ENCODE measurements at regions not wholly inside any gene's neighbourhood (a gene's known extent, or its start where the extent isn't known, plus 50 kb on each side); places are given as distances from the start of the nearest gene placed in this dataset.
"Not testable (repeated sequence)": the region's sequence is repeated elsewhere in the genome, so short reads cannot be mapped to it uniquely, and the experiment has no call there.

DNA sequence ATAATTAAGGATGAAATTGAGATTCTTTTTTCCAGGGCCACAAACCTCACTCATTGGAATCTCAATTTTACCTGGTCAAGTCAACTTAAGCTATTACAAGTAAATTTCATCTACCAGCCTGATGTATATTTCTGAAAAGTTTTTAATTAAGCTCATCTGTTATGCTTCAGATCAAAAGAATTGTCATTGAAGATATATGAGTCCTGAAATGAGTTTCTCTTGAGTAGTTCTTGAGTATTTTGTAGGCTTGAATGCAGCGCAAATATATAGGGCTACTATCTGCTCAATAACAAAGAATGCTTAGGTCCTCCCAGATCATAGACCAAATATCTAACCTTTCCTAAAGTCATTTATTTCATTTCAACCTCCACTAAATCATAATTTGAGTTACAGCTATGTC is 482.2 kb upstream of the ST8SIA4 start:
- DNase-seq (ENCODE audit: low read depth, low spot score) = no peak

DNA sequence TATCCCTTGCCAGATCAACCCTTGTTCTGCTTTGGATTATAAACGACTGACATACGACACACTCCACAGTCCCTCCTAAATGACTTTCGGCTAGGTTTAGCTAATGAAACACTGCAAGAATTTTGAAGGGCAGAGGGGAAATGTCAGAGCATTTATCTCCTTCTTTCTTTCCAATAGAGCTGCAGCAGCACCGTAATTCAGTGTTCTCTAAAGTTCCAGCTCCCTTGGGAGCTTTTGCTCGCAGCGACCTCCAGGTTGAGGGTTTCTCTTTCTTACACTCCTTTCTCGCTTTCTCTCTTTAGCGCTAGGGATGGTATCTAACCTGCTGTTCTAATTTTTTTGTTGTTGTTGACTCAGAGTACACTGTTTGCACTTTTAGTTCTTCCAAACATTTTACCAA is 467.1 kb upstream of the ST8SIA4 start:
- no peak for DNase-seq (ENCODE audit: low read depth, low spot score)

DNA sequence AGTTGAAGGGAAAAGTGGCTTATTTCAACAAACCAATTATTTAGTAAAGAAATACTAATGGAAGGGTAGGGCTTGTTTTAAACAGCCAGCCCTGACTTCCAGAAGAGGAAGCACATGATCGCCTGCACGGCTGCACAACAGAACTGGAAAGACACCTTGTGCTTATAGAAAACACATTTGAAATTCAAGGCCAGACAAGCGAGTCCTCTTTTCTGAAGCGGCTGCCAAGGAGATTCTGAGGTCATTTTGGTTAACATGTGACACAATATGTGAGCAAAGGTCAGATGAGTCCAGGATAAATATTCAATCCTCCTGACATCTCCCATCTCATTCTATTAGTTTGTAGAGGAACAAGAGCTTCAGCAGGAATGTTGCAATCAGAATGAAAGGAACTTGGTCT is 461.4 kb upstream of the ST8SIA4 start:
- DNase-seq (ENCODE audit: low read depth, low spot score) = no peak

DNA sequence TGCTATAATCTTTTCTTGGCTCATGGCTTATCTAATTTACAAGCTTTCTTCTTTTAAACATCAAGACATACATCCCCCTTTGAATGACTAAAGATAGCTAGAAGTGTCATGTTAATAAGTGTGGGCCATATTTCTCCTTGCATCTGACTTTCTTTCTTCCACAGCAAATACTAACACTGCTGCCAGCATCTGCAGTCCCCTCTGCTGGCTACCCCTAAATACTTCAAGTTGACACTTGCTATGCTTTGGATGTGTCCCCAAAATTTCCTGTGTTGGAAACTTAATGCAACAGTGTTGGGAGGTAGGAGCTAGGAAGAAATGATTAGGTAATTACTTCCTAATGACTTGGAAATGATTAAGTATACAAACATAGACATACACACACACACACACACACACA is 459.0 kb upstream of the ST8SIA4 start:
- no peak for DNase-seq (ENCODE audit: low read depth, low spot score)

DNA sequence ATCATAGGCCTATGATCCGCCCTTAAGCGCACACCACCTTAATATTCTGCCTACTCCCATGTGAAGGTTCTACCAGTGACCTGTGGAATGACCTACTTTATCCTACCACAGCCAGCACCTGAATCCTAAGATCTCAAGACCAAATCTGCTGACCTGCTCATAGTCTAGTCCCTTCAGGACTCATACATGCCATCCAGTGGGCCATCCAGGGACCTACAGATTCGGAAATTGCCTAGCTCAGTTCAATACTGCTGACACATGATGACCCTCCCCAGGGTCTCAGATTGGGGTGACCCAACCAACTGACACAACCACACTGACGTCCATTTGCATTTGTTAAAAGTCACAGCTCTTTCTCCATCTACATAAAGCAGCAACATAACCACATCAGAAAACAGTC is 443.8 kb upstream of the ST8SIA4 start:
- no peak for DNase-seq (ENCODE audit: low read depth, low spot score)

DNA sequence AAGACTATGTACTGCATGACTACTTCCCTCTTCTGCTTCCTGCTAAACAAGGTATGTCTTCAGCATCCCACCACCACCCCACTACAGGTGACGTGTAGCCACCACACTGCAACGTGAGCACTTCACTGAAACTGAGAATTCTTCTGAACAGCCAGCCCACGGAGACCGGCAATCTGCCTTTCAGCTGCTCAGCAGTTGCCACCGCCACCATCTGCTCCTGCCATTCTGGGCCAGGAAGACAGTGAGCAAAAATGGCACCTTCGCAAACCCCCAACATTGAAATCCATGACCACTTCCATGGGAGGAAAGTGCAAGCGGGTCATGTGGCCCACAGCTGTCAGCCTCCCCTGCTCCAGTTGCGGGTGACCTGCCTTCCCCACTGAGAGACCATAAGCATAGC is 443.4 kb upstream of the ST8SIA4 start:
- DNase-seq (ENCODE audit: low read depth, low spot score) = no peak

DNA sequence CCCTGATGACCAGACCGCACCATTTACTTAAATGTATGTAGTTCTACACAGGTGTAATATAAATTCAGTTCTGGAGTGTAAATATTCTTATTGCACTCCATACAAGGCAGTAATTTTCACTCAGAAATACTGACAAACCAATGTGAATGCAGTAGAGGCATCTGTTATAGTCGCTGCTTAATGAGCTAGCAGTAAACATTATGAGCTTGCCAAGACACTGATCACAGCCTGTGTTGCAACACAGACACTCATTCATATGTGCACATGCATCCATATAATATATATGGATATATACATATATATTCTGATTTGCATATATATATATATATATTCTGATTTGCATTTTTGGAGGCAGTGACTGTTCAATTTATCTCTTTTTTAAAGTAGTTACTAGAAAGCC is 435.1 kb upstream of the ST8SIA4 start:
- DNase-seq (ENCODE audit: low read depth, low spot score) = no peak

DNA sequence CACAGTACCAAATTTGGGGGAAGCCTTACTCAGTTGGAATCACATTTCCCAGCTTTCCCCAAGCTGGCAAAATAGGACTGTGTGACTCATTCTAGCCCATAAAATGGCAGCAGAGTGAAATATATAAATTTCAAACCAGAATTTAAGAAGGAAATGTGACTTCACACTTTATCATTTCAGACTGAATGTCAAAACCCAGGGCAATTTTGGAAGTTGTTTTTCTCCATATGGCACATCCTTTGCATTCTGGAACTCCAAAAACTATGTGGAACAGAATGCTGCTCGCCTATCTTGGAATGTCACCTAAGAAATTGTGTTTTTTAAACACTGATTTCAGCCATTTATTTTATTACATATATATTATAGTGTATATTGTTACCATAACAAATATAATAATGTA is 424.7 kb upstream of the ST8SIA4 start:
- no peak for DNase-seq (ENCODE audit: low read depth, low spot score)

DNA sequence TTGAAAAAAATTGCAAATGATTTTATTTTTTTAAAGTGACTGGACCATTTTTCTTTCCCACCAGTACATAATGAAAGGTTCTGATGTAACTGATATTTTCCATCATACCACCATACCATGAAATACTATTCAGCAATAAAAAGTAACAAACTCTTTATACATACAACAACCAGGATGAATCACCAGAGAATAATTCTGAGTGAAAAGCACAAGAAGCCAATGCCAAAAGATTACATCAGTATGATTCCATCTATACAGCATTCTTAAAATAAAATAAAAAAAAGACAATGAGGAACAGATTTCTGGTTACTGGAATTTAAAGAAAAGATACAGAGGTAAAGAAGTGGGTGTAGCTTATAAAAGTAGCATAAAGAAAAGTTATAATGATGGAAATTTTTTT is 423.7 kb upstream of the ST8SIA4 start:
- no peak for DNase-seq (ENCODE audit: low read depth, low spot score)

DNA sequence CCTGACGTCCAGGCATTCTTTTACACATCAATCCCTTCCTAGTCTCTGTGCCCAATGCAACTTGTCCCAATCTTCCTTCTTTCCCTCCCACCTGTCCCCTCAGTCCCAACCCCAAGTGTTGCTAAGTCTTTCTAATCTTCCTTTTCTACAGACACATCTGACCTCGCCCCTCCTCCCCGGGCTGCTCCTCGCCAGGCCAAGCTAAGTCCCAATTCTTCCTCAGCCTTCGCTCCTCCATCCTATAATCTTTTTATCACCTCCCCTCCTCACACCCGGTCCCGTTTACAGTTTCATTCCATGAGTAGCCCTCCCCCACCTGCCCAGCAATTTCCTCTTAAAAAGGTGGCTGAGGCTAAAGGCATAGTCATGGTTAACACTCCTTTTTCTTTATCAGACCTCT is 413.3 kb upstream of the ST8SIA4 start:
- not testable (repeated sequence) for DNase-seq (ENCODE audit: low read depth, low spot score)

DNA sequence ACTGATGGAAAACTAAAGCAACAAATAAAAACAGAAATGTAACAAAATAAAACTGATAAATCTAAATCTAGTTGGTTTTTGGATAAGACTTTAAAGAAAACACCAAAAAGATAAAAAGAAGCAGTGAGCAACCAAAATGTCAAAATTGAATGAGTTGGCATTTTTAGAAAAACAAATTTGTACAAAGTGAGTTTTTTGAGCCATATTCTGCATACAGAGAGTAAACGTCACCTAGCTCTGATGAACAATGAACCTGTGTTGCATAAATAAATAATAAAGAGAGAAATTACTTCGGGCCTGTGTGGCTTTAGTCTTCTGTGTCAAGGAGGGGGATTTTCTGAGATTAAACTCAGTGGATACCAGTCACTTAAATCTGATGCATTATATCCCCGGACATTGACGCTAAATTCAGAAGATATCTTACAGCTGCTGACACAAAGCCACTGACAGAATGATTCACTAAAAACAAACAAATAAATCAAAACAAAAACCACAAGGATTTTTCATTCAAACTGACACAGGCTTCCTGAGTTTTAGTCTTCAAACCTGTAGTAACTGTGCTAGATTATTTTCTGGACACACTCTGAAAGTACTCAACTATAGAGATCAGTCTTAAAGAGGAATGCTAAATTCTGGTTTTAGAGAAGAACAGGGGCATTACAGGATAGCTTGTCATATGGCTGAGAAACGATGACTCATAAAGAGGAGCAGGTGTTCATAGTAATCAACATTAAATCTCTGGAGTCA is 403.5 kb upstream of the ST8SIA4 start:
- DNase-seq (ENCODE audit: low read depth, low spot score) = no peak

DNA sequence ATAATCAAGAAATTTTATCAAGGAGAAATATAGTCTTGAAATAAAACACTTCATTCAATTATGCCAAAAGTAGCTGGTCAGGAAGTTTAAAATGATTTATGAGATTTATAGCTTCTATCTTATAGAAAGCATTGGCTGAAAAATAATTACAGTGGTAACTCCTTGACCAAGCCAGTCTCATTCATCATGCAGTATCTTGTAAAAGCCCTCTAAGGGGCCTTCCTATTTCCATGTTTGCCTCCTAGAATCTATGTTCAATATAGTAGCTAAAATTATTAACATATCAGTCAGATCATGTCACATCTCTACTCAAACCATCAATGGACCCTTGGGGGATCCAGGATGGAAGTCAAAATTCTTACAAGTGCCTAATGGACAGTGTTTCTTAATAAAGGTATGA is 393.4 kb upstream of the ST8SIA4 start:
- DNase-seq (ENCODE audit: low read depth, low spot score) = no peak

DNA sequence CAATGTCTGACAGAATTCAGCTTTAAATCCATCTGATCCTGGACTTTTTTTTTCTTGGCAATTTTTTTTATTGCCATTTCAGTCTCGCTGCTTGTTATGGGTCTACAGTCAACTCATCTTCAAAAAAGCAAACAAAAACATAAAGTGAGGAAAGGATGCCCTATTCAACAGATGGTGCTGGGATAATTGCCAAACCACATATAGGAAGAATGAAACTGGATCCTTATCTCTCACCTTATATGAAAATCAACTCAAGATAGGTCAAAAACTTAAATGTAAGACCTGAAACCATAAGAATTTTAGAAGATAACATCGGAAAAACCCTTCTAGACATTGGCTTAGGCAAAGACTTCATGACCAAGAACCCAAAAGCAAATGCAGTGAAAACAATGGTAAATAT is 389.1 kb upstream of the ST8SIA4 start:
- no peak for DNase-seq (ENCODE audit: low read depth, low spot score)

DNA sequence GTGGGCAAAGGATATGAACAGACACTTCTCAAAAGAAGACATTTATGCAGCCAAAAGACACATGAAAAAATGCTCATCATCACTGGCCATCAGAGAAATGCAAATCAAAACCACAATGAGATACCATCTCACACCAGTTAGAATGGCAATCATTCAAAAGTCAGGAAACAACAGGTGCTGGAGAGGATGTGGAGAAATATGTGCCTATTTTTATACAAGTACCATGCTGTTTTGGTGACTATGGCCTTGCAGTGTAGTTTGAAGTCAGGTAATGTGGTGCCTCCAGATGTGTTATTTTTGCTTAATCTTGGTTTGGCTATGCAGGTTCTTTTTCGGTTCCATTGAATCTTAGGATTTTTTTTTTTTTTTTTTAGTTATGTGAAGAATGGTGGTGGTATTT is 387.7 kb upstream of the ST8SIA4 start:
- not testable (repeated sequence) for DNase-seq (ENCODE audit: low read depth, low spot score)

DNA sequence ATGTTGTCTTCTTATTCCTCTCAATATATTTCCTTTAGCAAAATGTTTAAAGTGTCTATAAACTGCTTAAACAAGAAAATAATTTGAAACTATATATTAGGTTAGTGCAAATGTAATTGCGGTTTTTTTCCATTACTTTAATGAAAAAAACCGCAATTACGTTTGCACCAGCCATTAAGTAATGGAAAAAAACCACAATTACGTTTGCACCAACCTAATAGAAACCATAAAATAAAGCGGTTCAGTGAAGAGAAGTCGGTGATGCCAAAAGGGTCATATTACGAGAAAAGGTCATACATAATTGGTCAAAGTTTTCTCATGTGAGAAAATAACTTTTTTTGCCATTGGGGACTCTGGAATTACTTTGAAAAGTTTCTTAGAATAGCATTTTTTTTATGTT is 385.6 kb upstream of the ST8SIA4 start:
- DNase-seq (ENCODE audit: low read depth, low spot score) = no peak

DNA sequence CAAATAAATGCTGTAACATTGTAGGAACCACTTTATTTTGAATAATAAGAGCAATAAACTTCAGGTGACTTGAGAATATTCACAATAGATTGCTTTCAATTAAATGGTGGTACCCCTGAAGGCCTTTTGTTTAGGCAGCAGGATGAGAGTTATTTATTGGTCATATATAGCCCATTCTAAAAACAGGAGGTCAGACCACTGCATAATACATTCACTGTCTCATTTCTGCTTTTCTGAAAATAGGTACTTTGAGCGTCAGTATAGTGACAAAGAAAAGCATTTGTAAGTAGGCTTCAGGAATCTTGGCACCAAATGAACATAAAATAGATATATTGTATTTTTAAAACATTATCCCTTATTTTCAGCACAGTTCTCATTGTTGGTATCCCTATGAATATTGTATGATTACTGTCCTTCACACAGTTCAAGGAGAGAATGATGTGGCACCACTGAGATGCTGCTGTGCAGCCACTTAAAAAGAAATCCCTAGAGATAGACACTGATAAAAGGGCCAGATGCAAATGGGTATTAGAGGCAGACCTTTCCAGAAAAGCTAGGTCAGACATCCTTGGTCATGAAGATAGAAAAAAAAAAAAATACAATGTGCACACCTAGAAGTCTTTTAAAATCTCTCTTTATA is 381.8 kb upstream of the ST8SIA4 start:
- no peak for DNase-seq (ENCODE audit: low read depth, low spot score)

DNA sequence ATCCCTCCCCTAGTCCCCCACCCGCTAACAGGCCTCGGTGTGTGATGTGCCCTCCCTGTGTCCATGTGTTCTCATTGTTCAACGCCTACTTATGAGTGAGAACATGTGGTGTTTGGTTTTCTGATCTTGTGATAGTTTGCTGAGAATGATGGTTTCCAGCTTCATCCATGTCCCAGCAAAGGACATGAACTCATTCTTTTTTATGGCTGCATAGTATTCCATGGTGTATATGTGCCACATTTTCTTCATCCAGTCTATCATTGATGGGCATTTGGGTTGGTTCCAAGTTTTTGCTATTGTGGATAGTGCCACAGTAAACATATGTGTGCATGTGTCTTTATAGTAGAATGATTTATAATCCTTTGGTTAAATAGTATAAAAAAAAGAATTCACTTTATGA is 380.9 kb upstream of the ST8SIA4 start:
- DNase-seq (ENCODE audit: low read depth, low spot score) = not testable (repeated sequence)

DNA sequence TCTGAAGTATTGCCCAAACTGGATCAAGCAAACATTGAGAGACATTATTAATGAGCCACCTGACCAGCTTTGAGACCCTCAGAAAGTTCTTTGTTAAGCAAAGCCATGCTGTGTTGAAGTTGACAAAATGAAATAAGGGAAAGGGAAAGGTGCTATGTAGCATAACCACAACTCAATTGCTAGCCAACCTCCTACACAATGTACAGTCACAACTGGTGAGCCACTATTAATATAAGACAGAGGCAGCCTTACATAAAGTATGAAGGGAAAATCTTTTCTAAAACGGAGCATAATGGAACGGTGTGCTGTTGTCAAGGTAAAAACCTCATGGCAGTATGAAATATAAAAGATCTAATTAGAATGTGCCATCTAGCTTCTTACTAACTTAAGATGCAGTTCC is 375.8 kb upstream of the ST8SIA4 start:
- no peak for DNase-seq (ENCODE audit: low read depth, low spot score)

DNA sequence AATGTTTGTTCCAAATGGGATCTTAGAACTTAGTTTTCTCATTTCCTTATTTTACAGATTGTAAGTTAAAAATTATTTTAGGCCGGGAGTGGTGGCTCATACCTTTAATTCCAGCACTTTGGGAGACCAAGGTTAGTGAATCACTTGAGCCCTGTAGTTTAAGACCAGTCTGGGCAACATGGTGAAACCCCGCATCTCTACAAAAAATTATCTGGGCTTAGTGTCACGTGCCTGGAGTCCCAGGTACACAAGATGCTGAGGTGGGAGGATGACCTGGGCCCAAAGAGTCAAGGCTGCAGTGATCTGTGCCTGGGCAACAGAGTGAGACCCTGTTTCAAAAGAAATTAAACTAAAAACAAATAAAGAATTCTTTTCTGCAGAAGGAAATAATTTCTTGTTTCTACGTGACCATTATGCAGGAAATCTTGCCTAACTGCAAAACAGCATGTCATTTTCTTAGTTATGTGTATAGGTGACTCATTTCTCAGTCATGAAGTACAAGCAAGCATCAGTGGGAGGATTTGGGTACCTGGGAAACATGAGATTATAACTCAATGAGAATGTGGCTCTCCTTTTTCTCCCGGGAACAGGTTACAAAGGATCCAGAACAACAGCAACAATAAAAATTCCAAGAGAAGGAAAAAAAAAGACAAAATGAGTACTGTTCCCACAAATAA is 375.1 kb upstream of the ST8SIA4 start:
- DNase-seq (ENCODE audit: low read depth, low spot score) = no peak

DNA sequence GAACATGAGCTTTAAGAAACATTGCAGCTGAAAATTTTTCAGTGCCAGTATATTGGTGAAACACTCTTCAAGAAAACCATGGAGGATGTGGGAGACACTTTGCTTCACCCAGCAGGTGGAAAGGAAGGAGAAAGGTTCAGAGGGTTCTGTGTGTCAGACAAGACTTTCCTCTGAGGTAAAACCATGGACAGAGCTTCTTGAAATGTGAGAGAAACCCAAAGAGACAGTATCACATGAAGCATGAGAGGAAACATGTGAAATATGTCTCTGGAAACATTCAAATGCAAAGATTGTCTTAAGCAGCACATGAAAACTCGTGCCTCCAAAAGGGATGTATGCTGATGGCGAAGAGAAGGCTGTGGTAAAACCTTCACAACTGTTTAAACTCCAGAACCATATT is 368.9 kb upstream of the ST8SIA4 start:
- no peak for DNase-seq (ENCODE audit: low read depth, low spot score)

DNA sequence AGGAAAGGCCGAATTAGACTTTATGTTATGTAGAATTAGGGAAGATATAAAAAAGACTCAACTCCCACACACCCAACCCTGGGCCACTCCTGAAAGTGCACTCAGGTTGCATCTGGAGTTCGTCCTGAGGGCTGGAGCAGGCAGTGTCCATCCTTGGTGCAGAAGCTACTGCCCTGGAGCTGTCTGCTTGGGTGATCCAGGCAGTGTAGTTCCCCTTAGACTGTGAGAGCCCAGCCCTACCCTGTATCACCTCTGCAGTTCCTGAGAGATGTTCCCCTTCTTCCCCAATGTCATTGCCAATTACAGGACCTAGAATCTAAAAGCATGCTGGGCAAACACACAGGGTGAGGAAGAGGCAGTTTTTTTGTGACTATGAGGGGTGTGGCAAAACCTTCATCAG is 368.3 kb upstream of the ST8SIA4 start:
- no peak for DNase-seq (ENCODE audit: low read depth, low spot score)

DNA sequence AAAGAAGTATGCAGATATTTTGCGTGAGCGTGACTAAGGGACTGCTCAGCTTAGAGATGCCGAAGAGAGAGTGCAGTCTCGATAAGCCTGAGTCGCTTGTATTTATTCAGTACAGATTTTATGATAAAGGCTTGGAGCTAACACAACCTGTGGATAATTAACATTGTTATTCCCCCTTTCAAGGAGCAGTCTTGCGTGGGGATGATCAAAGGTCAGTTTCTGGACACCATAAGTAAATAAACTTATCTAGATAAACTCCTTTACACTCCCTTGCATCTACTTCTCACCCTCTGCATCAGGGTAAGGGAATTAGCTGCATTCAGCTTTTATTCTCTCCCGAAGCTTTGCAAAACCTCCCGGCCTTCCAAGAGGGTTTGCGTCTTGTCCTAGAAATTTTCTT is 357.8 kb upstream of the ST8SIA4 start:
- no peak for DNase-seq (ENCODE audit: low read depth, low spot score)

DNA sequence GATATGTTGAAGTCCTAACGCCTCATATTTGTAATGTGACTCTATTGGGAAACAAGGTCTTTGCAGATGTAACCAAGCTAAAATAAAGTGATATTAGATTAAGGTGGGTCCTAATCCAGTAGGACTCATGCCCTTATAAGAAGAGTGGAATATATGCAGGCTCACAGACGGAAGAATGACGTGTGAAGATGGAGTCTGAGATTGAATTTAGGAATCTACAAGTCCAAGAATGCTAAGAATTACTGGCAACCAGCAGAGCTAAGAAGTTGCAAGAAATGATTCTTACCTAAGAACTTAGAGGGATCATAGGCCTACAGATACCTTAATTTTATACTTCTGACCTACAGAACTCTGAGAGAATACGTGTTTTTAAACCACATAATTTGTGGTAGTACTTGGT is 350.0 kb upstream of the ST8SIA4 start:
- DNase-seq (ENCODE audit: low read depth, low spot score) = no peak

Measured in brain pericyte (primary cell).